ENCODE measurements at regions not wholly inside any gene's neighbourhood (a gene's known extent, or its start where the extent isn't known, plus 50 kb on each side); places are given as distances from the start of the nearest gene placed in this dataset.

- POLR2A ChIA-PET = no interaction called here
- DNase-seq (no peak), ATAC-seq (ENCODE audit: low read depth) (no peak)
- Mint-ChIP-seq H3K9me3 (peaks cover 10% of the 10 kb centered on the region), H3K36me3 (ENCODE audit: low read depth) (no peaks in the 10 kb centered on the region), H3K4me1 (no peaks in the 10 kb centered on the region), H3K4me3 (no peak overlapping the region), H3K27me3 (peaks cover 2% of the 10 kb centered on the region), H3K27ac (no peak overlapping the region)
- TF ChIP-seq CTCF (IDR thresholded peaks at IDR 0.05) = no peak
- intact Hi-C loops (cut with micrococcal nuclease) = no loop called here
- CTCF ChIA-PET = no interaction called here
Measured at GRCh38 chr6:85035766-85036165, 271.4 kb upstream of the TBX18 start.

GRCh38 chr6:85033547-85033946, 269.1 kb upstream of the TBX18 start:
- Mint-ChIP-seq H3K27ac (no peak overlapping the region), H3K9me3 (peaks cover 10% of the 10 kb centered on the region), H3K4me1 (no peaks in the 10 kb centered on the region), H3K36me3 (ENCODE audit: low read depth) (no peaks in the 10 kb centered on the region), H3K27me3 (no peaks in the 10 kb centered on the region), H3K4me3 (no peak overlapping the region)
- intact Hi-C loops (cut with micrococcal nuclease) = no loop called here
- ChIA-PET POLR2A (no interaction called here), CTCF (no interaction called here)
- no peak for TF ChIP-seq CTCF (IDR thresholded peaks at IDR 0.05)
- ATAC-seq (ENCODE audit: low read depth) = no peak
- no peak for DNase-seq

- Mint-ChIP-seq H3K36me3 (ENCODE audit: low read depth) (no peaks in the 10 kb centered on the region), H3K4me1 (no peaks in the 10 kb centered on the region), H3K4me3 (no peak overlapping the region), H3K27ac (no peak overlapping the region), H3K27me3 (no peaks in the 10 kb centered on the region), H3K9me3 (no peaks in the 10 kb centered on the region)
- no peak for ATAC-seq (ENCODE audit: low read depth)
- ChIA-PET CTCF (no interaction called here), POLR2A (no interaction called here)
- no peak for TF ChIP-seq CTCF (IDR thresholded peaks at IDR 0.05)
- no peak for DNase-seq
- intact Hi-C loops (cut with micrococcal nuclease) = no loop called here
Measured at GRCh38 chr6:85026021-85026420, 261.6 kb upstream of the TBX18 start.

- POLR2A ChIA-PET = no interaction called here
- TF ChIP-seq CTCF (IDR thresholded peaks at IDR 0.05) = no peak
- no peaks in the 10 kb centered on the region for H3K9me3 Mint-ChIP-seq
- CTCF ChIA-PET = no interaction called here
- H3K36me3 Mint-ChIP-seq (ENCODE audit: low read depth) = no peaks in the 10 kb centered on the region
- DNase-seq (no peak), ATAC-seq (ENCODE audit: low read depth) (no peak)
- no peak overlapping the region for H3K27ac Mint-ChIP-seq
- no peaks in the 10 kb centered on the region for H3K27me3 Mint-ChIP-seq
- no peaks in the 10 kb centered on the region for H3K4me1 Mint-ChIP-seq
- H3K4me3 Mint-ChIP-seq = no peak overlapping the region
- intact Hi-C loops (cut with micrococcal nuclease) = no loop called here
Measured at GRCh38 chr6:85023721-85024120, 259.3 kb upstream of the TBX18 start.

GRCh38 chr6:85017352-85017751, 253.0 kb upstream of the TBX18 start:
- H3K27me3 Mint-ChIP-seq = no peaks in the 10 kb centered on the region
- no peaks in the 10 kb centered on the region for H3K36me3 Mint-ChIP-seq (ENCODE audit: low read depth)
- ATAC-seq (ENCODE audit: low read depth) = no peak
- no peak for TF ChIP-seq CTCF (IDR thresholded peaks at IDR 0.05)
- H3K4me3 Mint-ChIP-seq = no peak overlapping the region
- ChIA-PET CTCF (no interaction called here), POLR2A (no interaction called here)
- no peak for DNase-seq
- intact Hi-C loops (cut with micrococcal nuclease) = no loop called here
- no peak overlapping the region for H3K27ac Mint-ChIP-seq
- no peaks in the 10 kb centered on the region for H3K4me1 Mint-ChIP-seq
- no peaks in the 10 kb centered on the region for H3K9me3 Mint-ChIP-seq

All from activated B cell treated with CpG ODN at 0.5 μM for 24 hours (primary cell).